IMR-90 (cell line): ENCODE measurements at regions not wholly inside any gene's neighbourhood (a gene's known extent, or its start where the extent isn't known, plus 50 kb on each side); places are given as distances from the start of the nearest gene placed in this dataset.

Experiments used
- BHLHE40 ChIP-seq: fragments of 150-350 bp; IDR thresholded peaks from 2 replicates; pipeline ENCODE4 v1.6.1; 2016; ENCODE audit warnings: mild to moderate bottlenecking, low read depth, low read length
- CHD1 ChIP-seq: IDR thresholded peaks from 2 replicates; pipeline ENCODE4 v1.6.1; 2012; ENCODE audit warnings: low read depth, low read length, improper control_type of control experiment
- CTCF ChIP-seq: conservative IDR thresholded peaks from 2 replicates; pipeline ENCODE4 v1.5.1; 2012; ENCODE audit warnings: mild to moderate bottlenecking, low read depth, low read length, improper control_type of control experiment
- FOS ChIP-seq: fragments of 150-350 bp; IDR thresholded peaks from 2 replicates; pipeline ENCODE4 v1.6.1; 2016; ENCODE audit warnings: low read depth, low read length
- MAFK ChIP-seq: IDR thresholded peaks from 2 replicates; pipeline ENCODE4 v1.6.1; 2012; ENCODE audit warnings: low read depth, low read length, improper control_type of control experiment
- MXI1 ChIP-seq: IDR thresholded peaks from 2 replicates; pipeline ENCODE4 v1.6.1; 2012; ENCODE audit warnings: low read depth, mild to moderate bottlenecking, low read length, moderate library complexity, borderline replicate concordance
- POLR2A ChIP-seq: IDR thresholded peaks from 2 replicates; pipeline ENCODE4 v1.6.1; 2012; ENCODE audit warnings: mild to moderate bottlenecking, low read depth, low read length
- TF ChIP-seq, protein P1 (sequence below): fragments of 150-350 bp; IDR thresholded peaks from 2 replicates; pipeline ENCODE4 v1.6.1; 2016; ENCODE audit warnings: low read depth, mild to moderate bottlenecking, low read length, moderate library complexity, borderline replicate concordance

DNA sequence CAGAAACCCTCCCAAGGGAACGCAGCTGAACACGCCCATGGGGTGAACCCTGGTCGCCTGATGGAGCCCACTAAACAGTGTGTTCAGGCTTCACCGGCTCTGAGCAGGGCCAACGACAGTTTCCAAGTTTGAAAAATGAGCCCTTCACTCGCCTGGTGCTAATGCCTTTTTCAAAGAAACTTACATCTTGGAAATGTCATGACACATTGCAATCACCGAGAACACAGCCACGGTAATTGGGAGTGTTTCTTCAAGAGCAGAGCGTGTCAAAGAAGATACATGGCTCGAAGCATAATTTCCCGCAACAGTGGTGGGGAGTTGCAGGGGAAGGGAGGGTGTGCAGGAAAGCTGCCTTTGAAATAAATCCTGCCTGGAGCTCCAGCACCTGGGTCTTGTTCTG, 463.2 kb downstream of the TMEM114 start:
- TF ChIP-seq CTCF (no peak), POLR2A (no peak), MXI1 (no peak), BHLHE40 (no peak), MAFK (no peak), FOS (no peak), CHD1 (no peak)
- TF ChIP-seq, protein P1, sequence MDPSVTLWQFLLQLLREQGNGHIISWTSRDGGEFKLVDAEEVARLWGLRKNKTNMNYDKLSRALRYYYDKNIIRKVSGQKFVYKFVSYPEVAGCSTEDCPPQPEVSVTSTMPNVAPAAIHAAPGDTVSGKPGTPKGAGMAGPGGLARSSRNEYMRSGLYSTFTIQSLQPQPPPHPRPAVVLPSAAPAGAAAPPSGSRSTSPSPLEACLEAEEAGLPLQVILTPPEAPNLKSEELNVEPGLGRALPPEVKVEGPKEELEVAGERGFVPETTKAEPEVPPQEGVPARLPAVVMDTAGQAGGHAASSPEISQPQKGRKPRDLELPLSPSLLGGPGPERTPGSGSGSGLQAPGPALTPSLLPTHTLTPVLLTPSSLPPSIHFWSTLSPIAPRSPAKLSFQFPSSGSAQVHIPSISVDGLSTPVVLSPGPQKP, result no peak
